HepG2 (cell line): ENCODE measurements at regions not wholly inside any gene's neighbourhood (a gene's known extent, or its start where the extent isn't known, plus 50 kb on each side); places are given as distances from the start of the nearest gene placed in this dataset.

Source experiments
- ATAC-seq: fragments of 200-7000 bp; cut with Tn5 transposase; 3 replicates; pipeline ENCODE4 v1.9.1; 2020; ENCODE audit warnings: mild to moderate bottlenecking, moderate library complexity
- BruUV-seq: library from RNA; stranded (reverse); fragments of 400-500 nt; replicated peaks from 2 replicates; lab custom pipeline; 2021; lab: Mats Ljungman, UMichigan
- CTCF ChIA-PET: fragments of 300-600 bp; formaldehyde crosslinking; extraction: SDS; loops from one replicate; lab custom pipeline; 2021; ENCODE audit warnings: low total read pairs, inconsistent platforms, low intra/inter-chr PET ratio; lab: Yijun Ruan, JAX
- POLR2A ChIA-PET: fragments of 350-600 bp; sonication (Branson Sonifier 250); formaldehyde crosslinking; loops from one replicate; lab custom pipeline; 2020; ENCODE audit warnings: antibody characterized with exemption, inconsistent platforms; lab: Yijun Ruan, JAX
- DNase-seq: peaks from one replicate; pipeline ENCODE4 v3.0.0-alpha.2; 2015; ENCODE audit warnings: low spot score
- FAIRE-seq: peaks from 3 replicates; lab custom pipeline; 2011; peaks lifted over from hg19 to GRCh38; lab: Jason Lieb, UNC
- H2AFZ ChIP-seq: one replicate; pipeline ENCODE4 v1.6.1; 2011; ENCODE audit warnings: low read length, inconsistent platforms
- H3K27ac ChIP-seq: fragments of 300-600 bp; 3 replicates; pipeline ENCODE4 v1.8.0; 2011; ENCODE audit warnings: mixed run types, mild to moderate bottlenecking, mixed read lengths, low read length, inconsistent platforms; ENCODE audit not compliant: insufficient read depth; ENCODE audit errors: extremely low read length
- H3K27me3 ChIP-seq, 2 experiments: fragments of 200-600 bp in 1 of 2; 2 replicates in 1 of 2; 3 replicates in 1 of 2; pipeline versions ENCODE4 v1.6.0 to v1.8.0; 2011; ENCODE audit warnings: low read length in 2 of 2, mild to moderate bottlenecking in 2 of 2, moderate library complexity in 2 of 2, inconsistent platforms in 1 of 2; ENCODE audit not compliant: insufficient read depth in 2 of 2, control insufficient read depth in 1 of 2
- H3K36me3 ChIP-seq, 2 experiments: fragments of 200-600 bp in 1 of 2; replicated peaks in 1 of 2; 2 replicates in 1 of 2; 3 replicates in 1 of 2; pipeline versions ENCODE4 v1.5.1 to v1.8.0; 2011; ENCODE audit warnings: low read length in 2 of 2, inconsistent platforms in 1 of 2; ENCODE audit not compliant: insufficient read depth in 2 of 2, control insufficient read depth in 1 of 2
- H3K4me1 ChIP-seq: 2 replicates; pipeline ENCODE4 v1.5.1; 2012; ENCODE audit warnings: low read length, inconsistent platforms; ENCODE audit not compliant: insufficient read depth
- H3K4me2 ChIP-seq: 2 replicates; pipeline ENCODE4 v1.6.0; 2011; ENCODE audit warnings: low read depth, low read length, inconsistent platforms
- H3K4me3 ChIP-seq, 3 experiments: fragments of 200-600 bp in 1 of 3; sonication (generic), shearing (Covaris generic) in 1 of 3; replicated peaks in 1 of 3; 2 replicates each; pipeline ENCODE4 v1.5.1; 2011 to 2016; ENCODE audit warnings: low read length in 3 of 3, inconsistent platforms in 2 of 3, low read depth in 2 of 3, mild to moderate bottlenecking in 2 of 3, control low read depth in 1 of 3, mixed read lengths in 1 of 3; ENCODE audit not compliant: insufficient read depth in 1 of 3
- H3K79me2 ChIP-seq: one replicate; pipeline ENCODE4 v1.6.1; 2011; ENCODE audit warnings: low read length, inconsistent platforms; ENCODE audit not compliant: insufficient read depth
- H3K9ac ChIP-seq: 2 replicates; pipeline ENCODE4 v1.6.0; 2011; ENCODE audit warnings: mild to moderate bottlenecking, low read depth, low read length, inconsistent platforms; ENCODE audit not compliant: insufficient read depth
- H3K9me3 ChIP-seq: 2 replicates; pipeline ENCODE4 v1.5.1; 2012; ENCODE audit warnings: mild to moderate bottlenecking, low read length
- H4K20me1 ChIP-seq: 2 replicates; pipeline ENCODE4 v1.6.0; 2011; ENCODE audit warnings: inconsistent platforms, mild to moderate bottlenecking, low read length, moderate library complexity; ENCODE audit not compliant: insufficient read depth
- ARNTL ChIP-seq: sonication (generic); formaldehyde crosslinking; IDR thresholded peaks from 2 replicates; pipeline ENCODE4 v1.4.0; 2020; ENCODE audit warnings: mild to moderate bottlenecking, missing genetic modification reagents
- CHCHD3 ChIP-seq: sonication (generic); formaldehyde crosslinking; IDR thresholded peaks from 2 replicates; pipeline ENCODE4 v1.8.0; 2022; ENCODE audit warnings: mild to moderate bottlenecking, missing genetic modification reagents, moderate library complexity
- GABPA ChIP-seq, 2 experiments: IDR thresholded peaks; 2 replicates each; pipeline ENCODE4 v1.6.1; 2011 to 2016; ENCODE audit warnings: low read depth in 2 of 2, low read length in 1 of 2, missing biosample characterization in 1 of 2, missing genetic modification characterization in 1 of 2
- LRRFIP1 ChIP-seq: sonication (generic); formaldehyde crosslinking; conservative IDR thresholded peaks from 2 replicates; pipeline ENCODE4 v1.4.0; 2020; ENCODE audit warnings: missing genetic modification reagents
- POLR2AphosphoS2 ChIP-seq: IDR thresholded peaks from 2 replicates; pipeline ENCODE4 v1.6.1; 2011; ENCODE audit warnings: low read depth, low read length, improper control_type of control experiment
- RBAK ChIP-seq: sonication (generic); formaldehyde crosslinking; IDR thresholded peaks from 2 replicates; pipeline ENCODE4 v1.5.1; 2020; ENCODE audit warnings: mild to moderate bottlenecking, missing genetic modification reagents
- SCMH1 ChIP-seq: sonication (generic); formaldehyde crosslinking; IDR thresholded peaks from 2 replicates; pipeline ENCODE4 v1.9.0; 2021; ENCODE audit warnings: missing genetic modification reagents, mild to moderate bottlenecking, borderline replicate concordance
- ZNF138 ChIP-seq: sonication (generic); formaldehyde crosslinking; IDR thresholded peaks from 2 replicates; pipeline ENCODE4 v1.5.0; 2020; ENCODE audit warnings: mild to moderate bottlenecking, low read depth, missing genetic modification reagents
- ZNF468 ChIP-seq: sonication (generic); formaldehyde crosslinking; IDR thresholded peaks from 2 replicates; pipeline ENCODE4 v1.8.0; 2022; ENCODE audit warnings: mild to moderate bottlenecking, moderate library complexity, missing genetic modification reagents
- ZNF510 ChIP-seq: sonication (generic); formaldehyde crosslinking; IDR thresholded peaks from 2 replicates; pipeline ENCODE4 v1.4.0; 2020; ENCODE audit warnings: low read depth, mild to moderate bottlenecking, missing genetic modification reagents
- WGBS: methylation state at CpG from one replicate; pipeline ENCODE4 v1.1.6; 2017; ENCODE audit warnings: low lambda C conversion rate; 5-methylcytosine and 5-hydroxymethylcytosine counted together
- in situ Hi-C: cut with HindIII; loops from 2 replicates; pipeline ENCODE4 v1.10.0; 2017; ENCODE audit warnings: low pct_unique_long_range_greater_than_20kb; ENCODE audit not compliant: extremely low pct_ligation_motif_present
- intact Hi-C: fragments of 100-400 bp; cut with micrococcal nuclease; formaldehyde crosslinking; loops from one replicate; pipeline ENCODE4 v1.10.0; 2022; ENCODE audit not compliant: unreplicated experiment
- TF ChIP-seq, protein P1 (sequence below): sonication (generic); formaldehyde crosslinking; IDR thresholded peaks from 2 replicates; pipeline ENCODE4 v1.4.0; 2020; ENCODE audit warnings: missing genetic modification reagents, borderline replicate concordance

DNA sequence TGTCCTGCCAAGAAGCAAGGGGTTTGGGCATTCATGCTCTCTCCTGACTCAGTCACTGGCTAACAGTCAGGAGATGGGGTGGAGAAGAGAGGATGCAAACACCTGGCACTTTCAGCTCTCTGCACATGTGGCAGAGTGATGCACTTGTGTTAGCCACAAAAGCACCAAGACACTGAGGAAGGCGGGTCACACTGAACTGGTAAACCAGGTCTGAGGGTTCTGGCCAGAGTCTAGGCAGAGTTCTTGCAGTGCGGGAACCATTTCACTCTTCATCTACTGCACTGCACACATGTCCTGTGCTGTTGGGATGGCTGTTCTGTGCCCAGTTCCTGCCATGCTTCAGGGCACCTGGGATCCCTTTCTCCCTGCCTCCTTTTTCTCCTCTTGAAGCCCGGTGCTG, 157.1 kb upstream of the GDNF start:
- POLR2A ChIA-PET: interaction anchor here (1.4 kb wide), 1 partner anchor 151 kb away, joined by 4 read pairs; no protein-coding TSS in a partner anchor
- Histone ChIP-seq H3K36me3 (no peaks in the 10 kb centered on the region), H2AFZ (no peak overlapping the region)
- no TSS peak for BruUV-seq
- TF ChIP-seq ZNF138 (CRISPR knock-in tag): no peak
- TF ChIP-seq ZNF468 (CRISPR knock-in tag): no peak
- no peak for TF ChIP-seq RBAK
- no peak for TF ChIP-seq POLR2AphosphoS2
- TF ChIP-seq SCMH1: no peak
- no peak for TF ChIP-seq GABPA (IDR thresholded peaks at IDR 0.05; ENCODE audit: low read depth, low read length)
- TF ChIP-seq GABPA (CRISPR knock-in tag; IDR thresholded peaks at IDR 0.05; ENCODE audit: low read depth): no peak
- TF ChIP-seq ZNF510 (CRISPR knock-in tag): no peak
- no peak for TF ChIP-seq CHCHD3 (CRISPR knock-in tag)
- TF ChIP-seq, protein P1, sequence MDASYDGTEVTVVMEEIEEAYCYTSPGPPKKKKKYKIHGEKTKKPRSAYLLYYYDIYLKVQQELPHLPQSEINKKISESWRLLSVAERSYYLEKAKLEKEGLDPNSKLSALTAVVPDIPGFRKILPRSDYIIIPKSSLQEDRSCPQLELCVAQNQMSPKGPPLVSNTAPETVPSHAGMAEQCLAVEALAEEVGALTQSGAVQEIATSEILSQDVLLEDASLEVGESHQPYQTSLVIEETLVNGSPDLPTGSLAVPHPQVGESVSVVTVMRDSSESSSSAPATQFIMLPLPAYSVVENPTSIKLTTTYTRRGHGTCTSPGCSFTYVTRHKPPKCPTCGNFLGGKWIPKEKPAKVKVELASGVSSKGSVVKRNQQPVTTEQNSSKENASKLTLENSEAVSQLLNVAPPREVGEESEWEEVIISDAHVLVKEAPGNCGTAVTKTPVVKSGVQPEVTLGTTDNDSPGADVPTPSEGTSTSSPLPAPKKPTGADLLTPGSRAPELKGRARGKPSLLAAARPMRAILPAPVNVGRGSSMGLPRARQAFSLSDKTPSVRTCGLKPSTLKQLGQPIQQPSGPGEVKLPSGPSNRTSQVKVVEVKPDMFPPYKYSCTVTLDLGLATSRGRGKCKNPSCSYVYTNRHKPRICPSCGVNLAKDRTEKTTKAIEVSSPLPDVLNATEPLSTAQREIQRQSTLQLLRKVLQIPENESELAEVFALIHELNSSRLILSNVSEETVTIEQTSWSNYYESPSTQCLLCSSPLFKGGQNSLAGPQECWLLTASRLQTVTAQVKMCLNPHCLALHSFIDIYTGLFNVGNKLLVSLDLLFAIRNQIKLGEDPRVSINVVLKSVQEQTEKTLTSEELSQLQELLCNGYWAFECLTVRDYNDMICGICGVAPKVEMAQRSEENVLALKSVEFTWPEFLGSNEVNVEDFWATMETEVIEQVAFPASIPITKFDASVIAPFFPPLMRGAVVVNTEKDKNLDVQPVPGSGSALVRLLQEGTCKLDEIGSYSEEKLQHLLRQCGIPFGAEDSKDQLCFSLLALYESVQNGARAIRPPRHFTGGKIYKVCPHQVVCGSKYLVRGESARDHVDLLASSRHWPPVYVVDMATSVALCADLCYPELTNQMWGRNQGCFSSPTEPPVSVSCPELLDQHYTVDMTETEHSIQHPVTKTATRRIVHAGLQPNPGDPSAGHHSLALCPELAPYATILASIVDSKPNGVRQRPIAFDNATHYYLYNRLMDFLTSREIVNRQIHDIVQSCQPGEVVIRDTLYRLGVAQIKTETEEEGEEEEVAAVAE (CRISPR knock-in tag): no peak
- no peak for TF ChIP-seq ARNTL (CRISPR knock-in tag)
- no peak for TF ChIP-seq LRRFIP1 (CRISPR knock-in tag)
- TF ChIP-seq, all 625 proteins: peak for 0
- ATAC-seq: no peak
- in situ Hi-C loops: no loop called here
- Histone ChIP-seq H3K4me3 (no peak overlapping the region), H4K20me1 (no peaks in the 10 kb centered on the region), H3K27me3 (peaks cover 1 to 18% of the 10 kb centered on the region in 2 experiments; a peak in 3 of 5 replicates), H3K27ac (no peak overlapping the region), H3K9me3 (no peaks in the 10 kb centered on the region), H3K9ac (no peak overlapping the region), H3K4me1 (peaks cover 5% of the 10 kb centered on the region), H3K4me2 (no peak overlapping the region), H3K79me2 (no peaks in the 10 kb centered on the region)
- intact Hi-C loops: no loop called here
- WGBS: 19% methylated on average over 3 of the region's 3 CpGs
- CTCF ChIA-PET: no interaction called here
- DNase-seq: no peak
- no peak for FAIRE-seq
